ENCODE measurements at regions not wholly inside any gene's neighbourhood (a gene's known extent, or its start where the extent isn't known, plus 50 kb on each side); places are given as distances from the start of the nearest gene placed in this dataset.
A peak's percentile ranks its signal among the peaks of the same experiment; 100 is the strongest.
"Not testable (repeated sequence)": the region's sequence is repeated elsewhere in the genome, so short reads cannot be mapped to it uniquely, and the experiment has no call there.

DNA sequence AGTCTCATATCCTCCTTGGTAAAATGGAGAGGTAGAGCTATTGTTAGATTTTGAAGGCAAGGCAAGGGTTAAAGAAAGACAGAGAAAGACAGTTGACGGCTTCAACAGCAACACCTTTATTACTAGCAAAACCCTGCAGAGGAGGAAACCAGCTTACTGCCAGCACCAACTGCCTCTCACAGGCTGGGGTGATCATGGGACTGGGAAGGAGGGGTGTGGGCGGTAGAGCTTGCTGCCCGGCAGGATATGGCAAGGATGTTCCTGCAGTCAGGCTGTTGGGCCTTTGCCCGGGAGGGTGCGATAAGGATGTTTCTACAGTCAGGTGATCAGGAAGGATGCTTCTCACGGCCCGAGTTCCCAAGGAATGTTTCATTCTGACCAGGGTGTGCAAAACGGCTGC lies 310.0 kb downstream of the FOXD4L4 start:
- DNase-seq, result not testable (repeated sequence)

DNA sequence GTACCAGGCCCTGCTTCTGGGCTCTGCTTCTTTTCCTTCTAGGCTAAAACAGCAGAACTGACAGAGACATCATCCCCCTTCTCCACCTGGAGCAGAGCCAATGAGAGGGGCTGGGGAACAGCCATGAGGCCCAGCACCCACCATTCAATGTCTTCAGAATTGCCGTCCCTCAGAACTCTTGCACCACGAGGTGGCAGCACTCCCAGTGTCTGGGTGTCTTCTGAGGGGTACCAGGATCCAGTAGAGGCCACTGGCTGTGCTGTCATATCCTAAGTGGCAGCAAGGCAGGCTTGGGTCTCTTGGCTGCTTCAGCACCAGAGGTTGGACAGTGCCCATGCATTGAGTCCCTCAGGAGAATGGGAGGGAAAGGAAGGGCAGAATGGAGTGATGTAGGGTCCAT lies 312.8 kb downstream of the FOXD4L4 start:
- not testable (repeated sequence) for DNase-seq

DNA sequence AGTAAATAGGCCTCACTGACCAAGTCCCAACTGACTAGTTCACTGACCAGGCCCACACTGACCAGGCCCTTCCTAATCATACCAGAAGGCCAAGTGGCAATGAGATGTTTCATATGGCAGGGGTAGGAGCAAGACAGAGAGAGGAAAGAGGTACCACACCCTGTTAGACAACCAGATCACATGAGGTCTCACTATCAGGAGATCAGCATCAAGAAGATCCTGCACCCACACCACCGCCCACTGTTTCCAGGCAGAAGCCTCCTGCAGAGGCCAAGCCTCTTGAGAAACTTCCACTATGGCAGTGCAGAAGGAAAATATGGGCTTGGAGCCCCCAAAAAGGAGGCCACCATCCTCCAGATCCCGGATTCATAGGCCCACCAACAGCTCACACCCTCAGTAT lies 317.8 kb downstream of the FOXD4L4 start:
- DNase-seq, result not testable (repeated sequence)

DNA sequence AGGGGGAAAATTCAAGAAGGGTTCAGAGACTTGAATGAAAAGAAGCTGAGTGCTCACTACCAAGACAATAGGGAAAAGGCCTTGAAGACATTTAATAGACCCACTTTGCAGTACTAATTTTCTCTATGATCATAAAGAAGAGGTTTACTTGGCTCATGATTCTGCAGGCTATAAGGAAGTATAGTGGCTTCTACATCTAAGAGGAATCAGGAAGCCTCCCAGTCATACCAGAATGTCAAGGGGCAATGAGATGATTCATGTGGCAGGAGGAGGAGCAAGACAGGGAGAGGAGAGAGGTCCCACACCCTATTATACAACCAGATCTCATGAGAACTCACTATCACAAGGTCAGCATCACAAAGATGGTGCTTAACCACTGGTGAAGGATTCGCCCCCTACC lies 323.7 kb downstream of the FOXD4L4 start:
- not testable (repeated sequence) for DNase-seq

DNA sequence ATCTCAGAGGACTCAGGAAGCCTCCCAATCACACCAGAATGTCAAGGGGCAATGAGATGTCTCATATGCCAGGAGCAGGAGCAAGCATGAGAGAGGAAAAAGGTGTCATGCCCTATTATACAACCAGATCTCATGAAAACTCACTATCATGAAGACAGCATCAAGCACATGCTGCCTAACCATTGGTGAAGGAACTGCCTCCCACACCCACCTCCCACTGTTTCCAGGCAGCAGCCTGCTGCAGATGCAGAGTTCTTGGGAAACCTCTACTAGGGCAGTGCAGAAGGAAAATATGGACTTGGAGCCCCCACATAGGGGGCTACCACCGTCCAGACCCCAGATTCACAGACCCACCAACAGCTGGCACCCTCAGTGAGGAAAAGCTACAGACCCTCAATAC lies 326.9 kb downstream of the FOXD4L4 start:
- not testable (repeated sequence) for DNase-seq

DNA sequence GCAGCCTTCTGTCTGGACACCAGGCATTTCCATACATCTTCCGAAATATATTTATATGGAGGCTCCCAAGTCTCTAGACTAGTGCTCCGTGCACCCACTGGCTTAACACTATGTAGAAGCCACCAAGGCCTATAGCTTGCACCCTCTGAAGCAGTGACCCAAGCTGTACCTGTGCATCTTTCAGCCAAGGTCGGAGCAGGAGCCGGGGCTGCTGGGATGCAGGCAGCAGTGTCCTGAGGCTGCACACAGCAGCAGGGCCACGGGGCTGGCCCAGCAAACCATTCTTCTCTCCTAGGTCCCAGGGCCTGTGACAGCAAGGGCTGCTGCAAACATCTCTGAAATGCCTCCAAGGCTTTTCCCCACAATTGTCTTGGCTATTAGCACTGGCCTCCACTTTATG lies 328.8 kb downstream of the FOXD4L4 start:
- DNase-seq, result not testable (repeated sequence)

DNA sequence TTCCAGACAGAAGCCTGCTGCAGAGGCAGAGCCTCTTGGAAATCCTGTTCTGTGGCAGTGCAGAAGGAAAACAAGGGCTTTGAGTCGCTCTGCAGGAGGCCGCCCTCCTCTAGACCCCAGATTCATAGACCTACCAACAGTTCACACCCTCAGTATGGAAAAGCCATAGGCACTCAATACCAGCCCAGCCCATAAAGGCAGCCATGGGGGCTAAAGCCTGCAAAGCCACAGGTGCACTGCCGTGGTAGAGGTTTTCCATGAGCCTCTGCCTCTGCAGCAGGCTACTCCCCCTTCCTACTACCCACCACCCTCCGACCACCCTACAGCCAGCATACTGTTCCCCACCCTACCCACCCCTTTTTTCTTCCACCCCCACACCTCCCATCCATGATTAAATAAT lies 330.3 kb downstream of the FOXD4L4 start:
- peak; percentile 13 for DNase-seq

DNA sequence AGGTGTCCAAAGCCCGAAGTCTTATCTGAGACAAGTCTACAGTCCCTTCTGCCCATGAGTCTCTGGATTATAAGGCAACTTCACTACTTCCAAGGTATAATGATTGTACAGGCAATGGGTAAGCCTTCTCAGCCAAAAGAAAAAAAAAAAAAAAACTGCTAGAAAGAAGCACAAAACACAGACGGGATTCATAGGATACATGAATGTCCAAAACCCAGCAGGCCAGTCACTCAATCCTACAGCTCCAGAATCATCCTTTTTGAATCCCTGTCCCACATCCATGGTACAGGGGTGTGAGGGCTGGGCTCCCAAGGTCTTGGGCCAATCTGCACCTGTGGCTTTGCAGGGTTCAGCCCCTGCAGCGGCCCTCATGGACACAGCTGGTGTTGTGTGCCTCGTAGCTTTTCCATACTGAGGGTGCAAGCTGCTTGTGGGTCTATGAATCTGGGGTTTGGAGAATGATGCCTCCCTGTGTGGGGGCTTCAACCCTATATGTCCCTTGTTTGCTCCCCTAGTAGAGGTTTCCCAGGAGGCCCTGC lies 331.6 kb downstream of the FOXD4L4 start:
- not testable (repeated sequence) for DNase-seq

DNA sequence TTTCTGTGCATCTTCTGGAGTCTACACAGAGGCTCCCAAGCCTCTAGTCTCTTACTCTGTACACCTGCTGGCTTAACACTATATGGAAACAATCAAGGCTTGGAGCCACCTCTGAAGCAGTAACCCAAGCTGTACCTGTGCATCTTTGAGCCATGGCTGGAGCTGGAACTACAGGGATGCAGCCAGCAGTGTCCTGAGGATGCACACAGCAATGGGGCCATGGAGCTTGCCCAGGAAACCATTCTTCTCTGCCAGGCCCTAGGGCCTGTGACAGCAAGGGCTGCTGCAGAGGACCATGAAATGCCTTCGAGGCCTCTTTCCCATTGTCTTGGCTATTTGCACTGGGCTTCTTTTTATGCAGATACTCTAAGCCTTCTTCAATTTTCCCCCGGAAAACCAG lies 332.1 kb downstream of the FOXD4L4 start:
- not testable (repeated sequence) for DNase-seq

DNA sequence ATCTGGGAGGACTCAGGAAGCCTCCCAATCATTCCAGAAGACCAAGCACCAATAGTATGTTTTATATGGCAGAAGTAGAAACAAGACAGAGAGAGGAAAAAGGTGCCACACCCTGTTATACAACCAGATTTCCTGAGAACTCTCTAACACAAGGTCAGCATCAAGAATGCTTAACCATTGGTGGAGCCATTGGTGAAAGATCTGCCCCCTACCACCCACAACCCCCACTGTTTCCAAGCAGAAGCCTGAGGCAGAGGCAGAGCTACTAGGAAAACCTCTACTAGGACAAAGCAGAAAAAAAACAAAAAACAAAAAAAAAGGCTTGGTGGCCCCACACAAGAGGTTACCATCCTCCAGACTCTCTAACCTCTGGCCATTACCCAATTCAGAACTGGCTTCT lies 336.2 kb downstream of the FOXD4L4 start:
- DNase-seq, result not testable (repeated sequence)

DNA sequence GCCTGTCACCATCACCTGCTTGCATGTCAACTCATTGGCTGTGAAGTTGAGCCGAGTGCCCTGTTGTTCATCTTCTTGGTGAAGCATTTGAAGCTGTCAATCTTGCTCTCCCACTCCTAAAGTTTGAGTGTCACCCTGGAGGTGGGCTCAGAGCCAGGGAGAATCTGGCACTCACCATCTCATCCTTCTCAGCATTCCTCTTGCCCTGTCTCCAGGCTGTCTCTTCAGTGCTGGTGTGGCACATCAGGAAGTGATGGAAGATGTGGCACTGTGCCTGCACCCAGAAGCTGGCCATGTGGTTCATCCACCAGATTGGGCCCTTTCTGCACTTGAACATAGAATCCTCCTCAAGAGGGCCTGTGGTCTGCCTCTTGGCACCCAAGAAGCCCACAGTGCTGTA lies 345.9 kb downstream of the FOXD4L4 start:
- not testable (repeated sequence) for DNase-seq

All from islet precursor cell (in vitro differentiated cells).